Stomach (tissue), 4 donors: ENCODE measurements at regions not wholly inside any gene's neighbourhood (a gene's known extent, or its start where the extent isn't known, plus 50 kb on each side); places are given as distances from the start of the nearest gene placed in this dataset.

Experiments
- CTCF ChIP-seq, 7 experiments: fragments of 450-650 bp in 4 of 7; fragments of 200-600 bp in 3 of 7; sonication (generic) in 3 of 7; IDR thresholded peaks; one replicate each; pipeline ENCODE4 v1.5.1; 2016 to 2019; ENCODE audit warnings: antibody characterized with exemption in 7 of 7, control low read depth in 2 of 7, mild to moderate bottlenecking in 1 of 7
- EP300 ChIP-seq: sonication (generic); formaldehyde crosslinking; IDR thresholded peaks from one replicate; pipeline ENCODE4 v1.6.1; 2017; ENCODE audit warnings: antibody characterized with exemption
- POLR2AphosphoS5 ChIP-seq, 3 donors: sonication (generic); formaldehyde crosslinking; IDR thresholded peaks; one replicate each; pipeline ENCODE4 v1.6.1; 2016; ENCODE audit warnings: antibody characterized with exemption in 3 of 3

GRCh38 chr1:208542309-208542708 lies 298.1 kb upstream of the PLXNA2 start:
- TF ChIP-seq CTCF (IDR thresholded peaks at IDR 0.05) (no peak), EP300 (no peak), POLR2AphosphoS5 (IDR thresholded peaks at IDR 0.05) (no peak)
